ENCODE measurements at regions not wholly inside any gene's neighbourhood (a gene's known extent, or its start where the extent isn't known, plus 50 kb on each side); places are given as distances from the start of the nearest gene placed in this dataset.

DNA sequence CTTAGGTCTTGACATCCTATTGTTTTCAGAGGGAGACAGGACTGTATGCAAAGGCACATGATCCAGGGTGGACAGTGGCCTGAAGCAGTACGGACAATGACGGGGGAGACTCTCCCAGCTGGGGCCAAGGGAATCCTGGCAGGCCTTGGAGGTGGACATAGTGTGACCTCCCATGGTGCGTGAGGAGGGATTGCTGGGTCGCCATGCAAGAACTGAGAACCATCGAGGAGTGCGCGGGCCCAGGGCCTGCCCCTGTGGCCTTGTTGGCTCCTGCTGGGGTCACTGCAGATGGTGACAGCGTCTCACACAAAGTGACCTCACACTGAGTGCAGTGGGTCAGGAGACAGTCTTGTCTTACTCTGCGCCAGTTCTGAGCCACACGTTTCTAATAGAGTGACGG, 192.4 kb downstream of the GADD45G start:
- DNase-seq, result no peak

GRCh38 chr9:89797937-89798455, 193.2 kb downstream of the GADD45G start:
- no peak for DNase-seq

DNA sequence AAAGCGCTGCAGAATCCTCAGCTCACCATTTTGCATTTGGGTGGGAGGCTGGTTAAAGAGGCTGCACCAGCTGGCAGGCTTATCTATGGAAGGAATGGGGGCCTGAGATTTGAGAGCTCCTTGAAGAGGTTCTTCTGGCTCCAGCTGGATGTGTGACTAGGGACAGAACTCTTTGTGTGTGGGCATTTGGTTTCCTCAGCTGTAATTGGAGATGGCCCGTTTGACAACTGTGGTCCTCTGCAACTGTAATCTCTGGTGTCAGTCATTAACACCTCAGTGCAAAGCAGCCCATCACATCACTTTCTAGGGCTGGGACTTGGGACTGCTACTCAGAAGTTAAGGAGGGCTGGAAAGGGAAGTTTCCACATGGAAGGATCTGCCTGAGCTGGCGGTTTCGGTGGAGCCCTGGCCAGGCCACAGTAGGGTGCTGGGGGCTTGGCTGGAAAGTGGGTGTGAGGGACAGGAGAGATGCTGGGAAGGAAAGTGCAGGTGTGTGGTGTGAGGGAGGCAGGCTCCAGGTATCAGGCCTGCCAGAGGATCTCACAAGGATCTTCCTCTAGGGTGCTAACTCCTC, 193.8 kb downstream of the GADD45G start:
- DNase-seq, result no peak

DNA sequence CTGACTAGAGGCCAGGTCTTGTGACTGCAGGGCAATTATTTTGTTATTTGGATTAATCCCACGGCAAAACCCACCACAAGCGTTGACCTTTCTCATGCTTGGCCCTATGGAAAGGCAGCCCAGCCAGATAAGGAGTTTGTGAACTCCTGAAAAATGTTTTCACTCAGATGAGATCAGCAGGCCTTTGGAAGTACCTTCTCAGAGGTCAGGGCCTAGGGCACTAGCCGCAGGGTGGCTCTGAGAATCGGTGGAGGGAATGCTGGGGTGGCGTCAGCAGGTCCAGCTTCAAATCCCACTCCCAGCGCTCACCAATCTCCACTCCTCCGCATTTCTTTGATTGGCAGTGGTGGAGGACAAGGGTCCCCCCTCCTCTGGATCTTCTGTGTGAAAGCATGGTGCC, 194.4 kb downstream of the GADD45G start:
- no peak for DNase-seq

DNA sequence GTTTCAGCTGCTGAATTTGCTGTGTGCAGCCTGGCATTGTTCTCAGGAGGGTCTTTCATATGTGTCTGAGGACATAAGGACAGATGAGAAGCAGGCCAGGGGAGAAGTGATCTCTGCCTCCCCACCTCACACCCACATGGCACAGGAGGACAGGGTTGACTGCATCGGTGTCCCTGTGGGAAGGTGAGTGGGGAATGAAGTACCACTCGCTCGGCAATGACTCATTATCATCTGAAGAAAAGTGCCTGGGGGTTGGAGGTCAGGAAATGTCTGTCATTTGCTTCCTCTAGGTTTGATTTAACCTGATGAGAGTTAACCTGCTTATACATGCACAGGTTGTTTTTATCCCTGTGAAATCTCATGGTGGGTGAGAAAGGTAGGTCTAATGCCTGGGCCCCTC, 195.0 kb downstream of the GADD45G start:
- no peak for DNase-seq

GRCh38 chr9:89801341-89801740, 196.5 kb downstream of the GADD45G start:
- no peak for DNase-seq

- no peak for DNase-seq
These were observed 197.2 kb downstream of the GADD45G start for GRCh38 chr9:89801742-89802670.

- no peak for DNase-seq
These were observed 198.1 kb downstream of the GADD45G start for GRCh38 chr9:89802781-89803355.

DNA sequence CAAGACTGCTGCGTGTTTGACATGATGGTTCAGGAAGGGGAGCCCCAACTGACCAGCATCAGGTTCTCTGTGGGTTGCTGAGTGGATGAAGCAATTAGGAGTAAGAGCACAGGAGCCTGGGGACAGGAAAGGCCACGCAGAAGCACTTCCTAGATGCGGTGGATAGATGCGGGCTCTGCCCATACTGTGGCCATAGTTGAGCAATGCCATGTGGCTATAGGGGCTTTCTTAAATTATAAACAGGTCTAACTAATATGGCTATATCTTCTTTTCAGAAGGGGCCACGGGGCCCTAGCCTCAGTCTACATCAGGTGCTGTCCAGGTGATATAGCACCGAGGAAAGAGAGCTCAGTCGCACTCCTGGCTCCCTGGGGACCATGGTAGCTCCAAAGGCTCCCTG, 198.6 kb downstream of the GADD45G start:
- DNase-seq, result no peak

GRCh38 chr9:89804766-89805531, 200.1 kb downstream of the GADD45G start:
- no peak for DNase-seq

DNA sequence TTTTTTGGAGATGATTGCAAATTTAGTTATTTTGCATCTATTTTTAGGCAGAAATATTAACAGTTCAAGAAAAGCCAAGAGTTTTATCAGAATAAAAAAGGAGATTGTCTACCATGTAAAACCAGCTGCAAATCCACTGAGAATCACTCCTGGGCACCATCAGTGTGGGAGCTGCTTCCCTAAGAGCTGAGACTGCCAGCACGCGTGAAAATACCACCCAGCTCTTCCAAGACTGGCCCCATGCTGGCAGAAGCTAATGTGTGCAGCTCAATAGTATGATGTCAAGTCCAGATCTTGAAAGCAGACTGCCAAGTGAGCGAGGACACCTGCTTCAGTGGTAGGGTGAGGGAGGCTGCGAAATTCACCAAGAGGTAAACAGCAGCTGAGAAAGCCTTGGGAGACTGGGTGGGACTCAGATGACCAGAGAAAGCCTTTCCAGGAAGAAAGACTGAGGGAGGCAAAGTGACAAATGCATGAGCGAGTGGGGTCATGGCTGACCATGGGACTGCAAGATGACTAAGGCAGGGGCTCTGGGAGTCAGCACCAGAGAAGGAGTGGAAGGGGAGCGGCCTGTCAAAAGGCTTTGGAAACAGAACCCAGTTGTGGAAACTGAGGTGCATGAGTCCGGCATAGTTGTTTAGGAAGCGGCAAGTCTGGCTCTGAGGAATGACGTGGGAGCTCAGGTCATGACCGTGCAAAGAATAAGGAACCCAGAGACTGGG, 200.9 kb downstream of the GADD45G start:
- no peak for DNase-seq

DNA sequence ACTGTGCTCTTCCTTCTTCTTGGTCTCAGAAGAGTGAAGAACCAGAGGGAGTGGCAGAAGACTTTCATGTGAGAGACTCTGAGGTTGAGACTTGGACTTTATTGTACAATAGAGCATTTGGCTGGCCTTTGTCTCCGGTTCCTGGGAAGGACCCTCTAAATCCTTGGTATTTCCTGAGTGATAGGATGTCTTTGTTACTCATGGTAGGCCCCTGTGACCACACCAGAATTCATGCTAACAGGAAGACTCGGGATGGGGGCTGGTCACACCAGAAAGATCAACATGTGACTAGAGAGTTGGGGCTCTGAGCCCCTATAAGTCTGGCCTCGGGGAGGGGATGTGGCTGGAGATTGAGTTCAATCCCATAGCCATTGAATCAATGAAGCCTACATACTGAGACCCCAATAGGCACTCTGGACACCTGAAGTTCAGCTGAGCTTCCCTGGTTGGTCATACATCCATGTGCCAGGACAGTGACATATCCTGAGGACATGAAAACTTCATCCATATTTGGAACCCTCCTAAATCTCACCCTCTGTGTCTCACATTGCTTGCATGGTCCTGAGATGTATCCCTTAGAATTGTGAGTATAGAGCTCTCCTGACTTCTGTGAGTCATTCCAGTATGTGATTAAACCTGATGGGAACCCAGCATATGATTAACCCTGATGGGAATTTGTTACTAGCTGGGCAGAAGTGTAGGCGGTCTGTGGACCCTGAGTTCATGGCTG, 201.7 kb downstream of the GADD45G start:
- DNase-seq, result no peak

DNA sequence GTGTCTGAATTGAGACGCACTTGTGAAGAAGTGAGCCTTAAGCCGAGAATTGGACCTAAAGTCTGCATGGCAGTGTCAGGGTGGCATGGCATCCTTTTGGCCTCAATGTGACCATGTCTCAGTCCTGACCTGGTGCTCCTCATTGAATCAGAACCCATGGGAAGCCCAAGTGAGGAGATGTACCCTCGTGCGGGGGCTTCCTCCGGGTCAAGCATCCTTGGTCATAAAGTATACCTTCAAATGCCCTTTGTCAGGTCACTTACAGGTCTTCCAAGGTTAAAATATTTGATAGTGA, 202.2 kb downstream of the GADD45G start:
- no peak for DNase-seq

DNA sequence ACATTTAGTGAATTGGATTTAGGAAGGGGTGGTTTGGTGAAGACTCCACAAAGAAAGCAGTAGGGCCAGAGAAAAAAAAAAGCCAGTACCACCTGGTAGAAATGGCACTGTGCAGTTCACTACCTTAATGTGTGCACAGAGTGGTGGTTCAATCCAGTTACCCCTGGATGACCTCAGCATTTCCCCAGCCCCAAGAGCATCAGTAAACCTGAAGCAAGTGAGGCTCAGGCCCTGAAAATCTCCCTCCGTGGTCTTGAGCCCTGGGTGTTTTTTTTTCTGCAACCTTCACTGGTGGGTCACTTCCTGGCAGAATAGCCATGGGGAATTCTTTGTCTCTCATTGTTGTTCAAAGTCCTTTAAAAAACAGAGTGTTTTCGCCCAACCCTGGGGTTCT, 202.9 kb downstream of the GADD45G start:
- no peak for DNase-seq

- no peak for DNase-seq
These were observed 203.4 kb downstream of the GADD45G start for GRCh38 chr9:89808076-89808755.

DNA sequence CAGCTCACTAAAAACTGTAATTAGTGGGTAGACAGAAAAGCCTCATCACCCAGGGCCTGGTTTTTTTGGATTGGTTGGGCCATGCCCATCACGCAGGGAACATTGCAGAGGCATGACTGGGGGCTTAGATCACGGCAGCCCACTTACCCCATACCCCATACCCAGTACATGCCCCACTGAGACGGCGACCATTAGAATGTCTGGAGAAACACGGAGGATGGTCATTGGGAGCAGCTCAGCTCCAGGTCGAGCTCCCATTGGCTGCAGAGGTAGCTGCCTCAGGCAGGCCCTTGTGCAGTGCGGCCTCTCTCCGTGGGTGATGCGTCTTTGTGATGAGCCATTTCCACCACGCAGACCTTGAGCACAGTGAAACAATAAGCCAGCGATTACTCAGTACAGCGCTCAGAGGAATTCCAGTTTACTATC, 204.0 kb downstream of the GADD45G start:
- no peak for DNase-seq

- no peak for DNase-seq
These were observed 205.6 kb downstream of the GADD45G start for GRCh38 chr9:89810431-89810830.

- DNase-seq, result no peak
These were observed 206.5 kb downstream of the GADD45G start for GRCh38 chr9:89811356-89811755.

- DNase-seq, result no peak
These were observed 207.2 kb downstream of the GADD45G start for GRCh38 chr9:89811886-89812450.

DNA sequence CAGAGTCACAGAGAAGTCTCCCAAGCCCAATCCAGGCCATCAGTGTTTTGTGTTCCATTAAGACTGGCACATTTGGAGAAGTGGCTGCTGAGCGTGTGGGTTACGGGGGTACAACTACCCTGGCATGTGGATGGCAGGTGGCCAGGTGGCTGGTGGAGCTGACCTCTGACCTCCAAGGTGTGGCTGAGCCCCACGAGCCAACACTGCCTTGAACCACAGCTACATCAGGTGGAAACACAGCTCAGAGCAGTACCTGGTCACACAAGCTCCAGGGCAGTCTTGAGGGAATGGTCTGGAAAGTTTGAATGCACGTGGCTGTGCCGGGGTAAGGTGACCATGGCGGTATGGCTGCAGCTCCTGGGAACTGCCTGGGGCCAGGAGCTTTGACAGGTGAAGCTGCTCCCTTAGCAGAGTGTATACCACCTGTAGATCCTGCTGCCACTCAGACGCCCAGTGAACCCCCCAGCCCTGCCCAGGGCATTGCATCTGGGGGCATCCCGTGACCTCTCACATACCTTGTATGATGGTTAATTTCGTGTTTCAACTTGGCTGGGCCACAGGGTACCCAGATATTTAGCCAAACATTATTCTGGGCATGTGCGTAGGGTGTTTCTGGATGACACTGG, 207.9 kb downstream of the GADD45G start:
- no peak for DNase-seq

Measured in CD4-positive, alpha-beta T cell treated with Interleukin-10 for 1 hour (primary cell).